DOHH2 (cell line): ENCODE measurements at regions not wholly inside any gene's neighbourhood (a gene's known extent, or its start where the extent isn't known, plus 50 kb on each side); places are given as distances from the start of the nearest gene placed in this dataset.

Experiments
- EZH2phosphoT487 ChIP-seq: fragments of 200-600 bp; sonication (generic); IDR thresholded peaks from 2 replicates; pipeline ENCODE4 v1.6.1; 2017; ENCODE audit warnings: borderline replicate concordance, mild to moderate bottlenecking, antibody characterized with exemption, low read length, moderate library complexity, mixed read lengths
- TF ChIP-seq, protein P1 (sequence below): fragments of 200-600 bp; sonication (generic); IDR thresholded peaks from one replicate; pipeline ENCODE4 v1.5.1; 2014; ENCODE audit warnings: antibody characterized with exemption, mild to moderate bottlenecking, low read depth, low read length; ENCODE audit not compliant: poor library complexity, severe bottlenecking

- no peak for TF ChIP-seq EZH2phosphoT487
- TF ChIP-seq, protein P1, sequence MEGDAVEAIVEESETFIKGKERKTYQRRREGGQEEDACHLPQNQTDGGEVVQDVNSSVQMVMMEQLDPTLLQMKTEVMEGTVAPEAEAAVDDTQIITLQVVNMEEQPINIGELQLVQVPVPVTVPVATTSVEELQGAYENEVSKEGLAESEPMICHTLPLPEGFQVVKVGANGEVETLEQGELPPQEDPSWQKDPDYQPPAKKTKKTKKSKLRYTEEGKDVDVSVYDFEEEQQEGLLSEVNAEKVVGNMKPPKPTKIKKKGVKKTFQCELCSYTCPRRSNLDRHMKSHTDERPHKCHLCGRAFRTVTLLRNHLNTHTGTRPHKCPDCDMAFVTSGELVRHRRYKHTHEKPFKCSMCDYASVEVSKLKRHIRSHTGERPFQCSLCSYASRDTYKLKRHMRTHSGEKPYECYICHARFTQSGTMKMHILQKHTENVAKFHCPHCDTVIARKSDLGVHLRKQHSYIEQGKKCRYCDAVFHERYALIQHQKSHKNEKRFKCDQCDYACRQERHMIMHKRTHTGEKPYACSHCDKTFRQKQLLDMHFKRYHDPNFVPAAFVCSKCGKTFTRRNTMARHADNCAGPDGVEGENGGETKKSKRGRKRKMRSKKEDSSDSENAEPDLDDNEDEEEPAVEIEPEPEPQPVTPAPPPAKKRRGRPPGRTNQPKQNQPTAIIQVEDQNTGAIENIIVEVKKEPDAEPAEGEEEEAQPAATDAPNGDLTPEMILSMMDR: no peak
Measured at GRCh38 chr7:155169498-155170065, 99.5 kb downstream of the HTR5A start.
